Lung (tissue), 9 donors: ENCODE measurements at regions not wholly inside any gene's neighbourhood (a gene's known extent, or its start where the extent isn't known, plus 50 kb on each side); places are given as distances from the start of the nearest gene placed in this dataset.
"Not testable (repeated sequence)": the region's sequence is repeated elsewhere in the genome, so short reads cannot be mapped to it uniquely, and the experiment has no call there.

Experiments used
- ATAC-seq: fragments of 200-7000 bp; cut with Tn5 transposase; one replicate; pipeline ENCODE4 v1.9.1; 2020; ENCODE audit warnings: moderate number of reproducible peaks; ENCODE audit not compliant: insufficient read depth, low FRiP score
- DNase-seq, 3 donors: peaks; one replicate each; pipeline ENCODE4 v3.0.0-alpha.2; 2013 to 2017
- H3K27ac ChIP-seq, 2 donors: one replicate each; pipeline ENCODE4 v1.5.1; 2013; ENCODE audit warnings: mild to moderate bottlenecking in 2 of 2, moderate library complexity in 2 of 2, control low read depth in 1 of 2, inconsistent platforms in 1 of 2, low read depth in 1 of 2, low read length in 1 of 2
- H3K27me3 ChIP-seq, 3 donors: one replicate each; pipeline ENCODE4 v1.5.1; 2013; ENCODE audit warnings: low read length in 2 of 3; ENCODE audit not compliant: control insufficient read depth in 3 of 3, insufficient read depth in 3 of 3
- H3K36me3 ChIP-seq, 4 donors: one replicate each; pipeline ENCODE4 v1.5.1; 2013; ENCODE audit warnings: low read length in 4 of 4, mild to moderate bottlenecking in 1 of 4, moderate library complexity in 1 of 4; ENCODE audit not compliant: control insufficient read depth in 4 of 4, insufficient read depth in 4 of 4
- H3K4me1 ChIP-seq, 5 donors: one replicate each; pipeline ENCODE4 v1.5.1; 2013; ENCODE audit warnings: low read length in 5 of 5, mild to moderate bottlenecking in 2 of 5, moderate library complexity in 1 of 5; ENCODE audit not compliant: control insufficient read depth in 5 of 5, insufficient read depth in 5 of 5
- H3K4me3 ChIP-seq: one replicate; pipeline ENCODE4 v1.5.1; 2013; ENCODE audit warnings: mild to moderate bottlenecking, control low read depth, moderate library complexity
- H3K9ac ChIP-seq, 2 donors: one replicate each; pipeline ENCODE4 v1.5.1; 2013; ENCODE audit warnings: low read length in 2 of 2, control low read depth in 1 of 2; ENCODE audit not compliant: insufficient read depth in 1 of 2
- H3K9me3 ChIP-seq, 4 donors: one replicate each; pipeline ENCODE4 v1.5.1; 2013; ENCODE audit warnings: low read length in 3 of 4, mild to moderate bottlenecking in 1 of 4, moderate library complexity in 1 of 4; ENCODE audit not compliant: control insufficient read depth in 4 of 4, insufficient read depth in 3 of 4
- WGBS, 2 donors: extraction: QIAGEN DNeasy Blood & Tissue Kit; methylation state at CpG; one replicate each; pipeline ENCODE4 v1.1.7; 2013; 5-methylcytosine and 5-hydroxymethylcytosine counted together
- donor health status: Bipolar disorder and iron deficiency.
- donor health status: healthy.
- donor health status: DM: yes; HTN: yes; CAD: no.

DNA sequence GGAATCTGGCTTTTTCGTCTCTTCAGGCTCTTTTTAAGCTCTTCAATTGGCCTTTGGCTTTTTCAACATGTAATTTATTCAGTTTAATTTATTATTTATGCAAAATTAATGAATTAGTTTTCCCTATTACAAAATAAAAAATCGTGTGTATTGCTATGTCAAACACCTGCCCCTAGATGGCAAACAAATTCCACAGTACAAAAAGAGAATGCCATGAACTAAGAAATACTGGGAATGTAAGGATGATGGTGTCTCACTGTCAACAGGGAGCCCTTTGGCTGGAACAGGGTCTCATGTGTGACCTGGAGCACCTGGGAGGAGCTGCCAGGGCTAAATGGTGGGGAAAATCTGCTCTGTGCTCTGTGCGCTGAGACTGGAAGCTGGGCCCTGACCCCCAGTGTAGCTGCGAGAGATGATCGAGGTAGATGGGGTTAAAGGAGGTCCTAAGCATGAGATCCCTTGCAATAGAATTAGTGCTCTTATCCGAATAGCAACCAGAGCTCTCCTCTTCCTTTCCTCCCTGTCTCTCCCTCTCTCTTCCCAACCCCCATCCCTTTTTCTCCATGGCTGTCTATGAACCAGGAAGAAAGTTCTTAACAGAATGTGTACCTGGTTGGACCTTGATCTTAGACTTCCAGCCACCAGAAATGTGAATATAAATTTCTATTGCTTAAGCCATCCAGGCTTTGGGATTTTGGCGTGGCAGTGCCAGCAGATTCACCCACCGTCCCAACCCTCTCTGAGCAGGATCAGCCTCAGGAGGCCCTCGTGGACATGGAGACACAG is 1183.5 kb downstream of the RPIA start:
- H3K27ac ChIP-seq, H3K4me3 ChIP-seq, H3K36me3 ChIP-seq, H3K27me3 ChIP-seq, H3K4me1 ChIP-seq, H3K9me3 ChIP-seq, ATAC-seq, H3K9ac ChIP-seq, DNase-seq: not testable (repeated sequence)
- WGBS, 2 donors = 54 to 62% methylated on average over 2 to 3 of the region's 9 CpGs

DNA sequence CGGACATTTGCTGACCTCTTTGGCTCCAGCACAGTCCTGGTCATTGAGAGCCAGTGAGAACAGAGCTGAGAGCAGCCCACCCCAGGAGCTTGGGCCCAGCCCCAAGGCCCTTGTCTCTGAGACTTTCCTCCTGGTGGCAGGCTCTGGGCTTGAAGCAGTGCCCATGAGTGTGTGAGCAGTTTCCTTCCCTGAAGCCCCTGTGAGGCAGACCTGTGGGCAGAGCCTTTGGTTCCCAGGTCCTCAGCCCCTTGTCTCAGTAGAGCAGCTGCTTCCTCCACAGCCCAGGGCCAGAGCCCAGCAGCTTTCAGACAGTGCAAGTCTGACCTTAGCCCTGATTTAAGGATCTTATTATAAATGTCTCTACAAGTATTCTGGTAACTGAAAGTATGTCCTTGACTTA is 1185.0 kb downstream of the RPIA start:
- H3K27ac ChIP-seq, DNase-seq, H3K36me3 ChIP-seq, H3K9ac ChIP-seq, H3K4me3 ChIP-seq, H3K9me3 ChIP-seq, H3K4me1 ChIP-seq, ATAC-seq, H3K27me3 ChIP-seq: not testable (repeated sequence)
- WGBS, 2 donors = no CpG with 5 or more reads among the region's 1 CpG

DNA sequence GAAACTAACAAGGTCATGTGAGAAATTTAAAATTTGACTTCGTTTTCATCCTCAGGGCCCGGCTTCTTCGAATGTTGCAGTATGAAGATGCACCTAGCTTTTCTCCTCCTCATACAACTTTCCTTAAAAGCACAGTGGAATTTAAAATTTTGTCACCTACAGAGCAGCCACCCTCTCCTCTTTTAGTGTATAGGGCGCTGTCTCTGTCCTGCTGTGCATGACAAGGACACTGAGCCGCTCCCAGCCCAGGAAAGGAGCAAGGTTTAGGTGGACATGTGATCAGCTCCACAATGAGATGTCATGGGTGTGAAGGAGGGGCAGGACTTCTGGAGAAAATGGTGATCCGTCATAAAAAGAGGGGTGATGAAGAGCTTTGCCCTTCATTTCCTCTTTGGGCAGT is 1185.4 kb downstream of the RPIA start:
- H3K36me3 ChIP-seq, DNase-seq, H3K27me3 ChIP-seq, H3K4me3 ChIP-seq, H3K9ac ChIP-seq, H3K27ac ChIP-seq, ATAC-seq, H3K9me3 ChIP-seq, H3K4me1 ChIP-seq: not testable (repeated sequence)
- 72 to 76% methylated on average over 6 of the region's 6 CpGs for WGBS, 2 donors

DNA sequence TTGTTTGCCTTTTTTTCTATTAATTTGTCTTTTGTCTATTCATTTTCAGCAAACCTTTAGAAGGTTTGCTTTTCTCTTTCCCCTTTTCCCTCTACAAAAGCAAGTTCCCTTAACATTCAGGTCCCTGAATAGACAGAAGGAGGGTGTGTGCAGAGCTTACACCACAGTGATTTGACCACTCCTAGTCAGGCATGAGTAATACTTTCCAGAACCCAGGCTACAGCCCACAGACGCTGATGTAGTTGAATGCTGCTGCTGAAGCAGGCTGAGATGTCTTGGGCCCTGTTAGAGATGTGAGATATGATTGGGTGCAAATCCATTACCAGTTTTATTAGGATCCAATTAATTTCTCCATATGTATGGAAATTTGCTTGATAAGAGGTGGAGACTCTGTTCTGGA is 1191.4 kb downstream of the RPIA start:
- ATAC-seq, H3K4me3 ChIP-seq, H3K9ac ChIP-seq, H3K27ac ChIP-seq, H3K27me3 ChIP-seq, H3K4me1 ChIP-seq, H3K36me3 ChIP-seq, H3K9me3 ChIP-seq, DNase-seq: not testable (repeated sequence)
- WGBS, 2 donors = 30 to 41% methylated on average over 1 of the region's 1 CpG

DNA sequence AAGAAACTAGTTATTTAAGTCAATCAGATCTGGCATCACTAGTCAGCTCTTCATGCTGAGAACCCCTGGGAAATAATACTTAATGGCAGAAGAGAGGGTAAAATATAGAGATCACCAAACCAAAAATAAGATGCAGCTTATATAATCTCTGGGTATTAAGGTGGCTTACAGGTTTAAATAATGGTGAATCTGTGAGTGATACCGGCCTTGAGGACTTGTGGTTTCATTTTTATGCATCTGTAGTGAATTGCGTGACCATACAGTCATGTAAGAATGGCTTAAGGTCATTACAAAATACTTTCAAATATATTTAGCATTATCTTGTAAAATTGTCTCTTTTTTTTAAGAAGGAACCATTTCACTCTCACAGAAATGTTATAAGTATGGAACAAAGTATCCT is 1192.2 kb downstream of the RPIA start:
- H3K27ac ChIP-seq, H3K36me3 ChIP-seq, ATAC-seq, H3K4me1 ChIP-seq, H3K27me3 ChIP-seq, H3K9me3 ChIP-seq, DNase-seq, H3K4me3 ChIP-seq, H3K9ac ChIP-seq: not testable (repeated sequence)
- WGBS, 2 donors = 26 to 64% methylated on average over 1 of the region's 2 CpGs

DNA sequence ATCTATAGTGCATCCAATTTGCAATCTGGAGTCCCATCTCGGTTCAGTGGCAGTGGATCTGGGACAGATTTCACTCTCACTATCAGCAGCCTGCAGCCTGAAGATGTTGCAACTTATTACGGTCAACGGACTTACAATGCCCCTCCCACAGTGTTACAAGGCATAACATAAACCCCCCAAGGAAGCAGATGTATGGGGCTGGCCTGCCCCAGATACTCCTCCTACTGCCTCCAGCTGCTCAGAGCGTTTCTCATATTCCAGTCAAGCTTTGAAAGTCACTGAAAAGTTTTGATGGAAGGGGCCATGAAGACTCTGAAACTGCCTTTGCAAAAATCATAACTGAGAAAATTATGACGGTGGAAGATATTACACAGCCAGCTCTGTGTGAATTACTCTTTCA is 1193.6 kb downstream of the RPIA start:
- not testable (repeated sequence) for H3K27me3 ChIP-seq, H3K9me3 ChIP-seq, H3K27ac ChIP-seq, H3K36me3 ChIP-seq, H3K9ac ChIP-seq, DNase-seq, ATAC-seq, H3K4me1 ChIP-seq, H3K4me3 ChIP-seq
- 18 to 34% methylated on average over 1 of the region's 5 CpGs for WGBS, 2 donors

DNA sequence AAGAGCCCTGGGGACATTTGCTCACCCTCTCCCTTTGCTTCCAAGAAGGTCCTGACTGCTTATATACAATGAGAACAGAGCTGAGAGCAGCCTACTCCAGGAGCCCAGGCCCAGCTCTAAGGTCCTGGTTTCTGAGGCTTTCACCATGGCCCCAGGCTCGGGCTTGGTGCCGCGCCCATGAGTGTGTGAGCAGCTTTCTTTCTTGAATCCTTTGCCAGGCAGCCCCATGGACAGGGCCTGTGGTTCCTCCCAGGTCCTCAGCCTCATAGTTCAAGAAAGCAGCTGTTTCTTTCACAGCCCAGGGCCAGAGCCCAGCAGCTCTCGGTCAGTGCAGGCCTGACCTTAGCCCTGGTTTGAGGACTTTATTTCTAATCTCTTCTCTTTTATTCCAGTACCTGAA is 1197.2 kb downstream of the RPIA start:
- H3K4me3 ChIP-seq, H3K9ac ChIP-seq, H3K27me3 ChIP-seq, ATAC-seq, H3K4me1 ChIP-seq, H3K27ac ChIP-seq, H3K9me3 ChIP-seq, H3K36me3 ChIP-seq, DNase-seq: not testable (repeated sequence)
- WGBS, 2 donors = no CpG with 5 or more reads among the region's 4 CpGs

DNA sequence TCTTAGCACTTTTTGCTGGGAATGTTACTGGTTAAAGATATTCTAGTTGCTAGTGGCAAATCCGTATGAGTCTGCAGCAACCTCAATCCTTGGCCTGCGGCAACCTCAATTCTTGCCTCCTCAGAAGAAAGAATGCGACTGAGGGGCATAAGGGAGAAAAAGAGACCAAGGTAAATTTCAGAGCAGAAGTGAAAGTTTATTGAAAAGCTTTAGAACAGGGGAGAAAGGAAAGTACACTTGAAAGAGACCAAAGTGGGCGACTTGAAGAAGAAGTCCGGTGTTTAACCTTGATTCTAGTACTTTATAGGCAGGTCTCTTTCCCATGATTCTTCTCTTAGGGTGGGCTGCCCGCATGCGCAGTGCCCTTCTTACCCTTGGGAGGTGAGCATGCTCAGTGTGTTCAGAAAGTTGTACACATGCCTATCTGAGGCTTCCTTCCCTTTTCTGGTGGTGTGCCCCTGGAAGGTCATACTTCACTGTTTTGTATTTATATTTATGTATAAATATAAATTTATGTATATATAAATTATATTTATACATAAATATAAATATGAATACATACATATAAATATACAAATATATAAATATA is 1198.8 kb downstream of the RPIA start:
- not testable (repeated sequence) for H3K27ac ChIP-seq, H3K4me3 ChIP-seq, H3K27me3 ChIP-seq, H3K4me1 ChIP-seq, H3K9me3 ChIP-seq, H3K36me3 ChIP-seq, H3K9ac ChIP-seq, DNase-seq, ATAC-seq
- no CpG with 5 or more reads among the region's 7 CpGs for WGBS, 2 donors
